Pancreas (tissue), 10 donors: ENCODE measurements at regions not wholly inside any gene's neighbourhood (a gene's known extent, or its start where the extent isn't known, plus 50 kb on each side); places are given as distances from the start of the nearest gene placed in this dataset.

Experiments
- ATAC-seq, 4 donors: fragments of 200-7000 bp; cut with Tn5 transposase; one replicate each; pipeline versions ENCODE4 v1.8.0 to v1.9.1; 2020; ENCODE audit warnings: mild to moderate bottlenecking in 4 of 4, moderate library complexity in 4 of 4
- DNase-seq, 6 donors: peaks; one replicate each; pipeline ENCODE4 v3.0.0-alpha.2; 2020
- FAIRE-seq: peaks from 2 replicates; lab custom pipeline; 2012; peaks lifted over from hg19 to GRCh38; lab: Jason Lieb, UNC
- H3K27ac ChIP-seq, 4 donors: fragments of 200-600 bp; sonication (generic); 1 replicate in 3 of 4; 2 replicates in 1 of 4; pipeline versions ENCODE4 v1.5.0 to v1.8.0; 2020
- H3K27me3 ChIP-seq, 4 donors: fragments of 200-600 bp; one replicate each; pipeline ENCODE4 v1.8.0; 2021
- H3K36me3 ChIP-seq, 3 donors: fragments of 200-600 bp; sonication (generic) in 1 of 3; one replicate each; pipeline versions ENCODE4 v1.5.0 to v1.8.0; 2020 to 2021
- H3K4me1 ChIP-seq, 3 donors: fragments of 200-600 bp; one replicate each; pipeline ENCODE4 v1.8.0; 2021
- H3K4me3 ChIP-seq, 4 donors: fragments of 200-600 bp; sonication (generic) in 2 of 4; one replicate each; pipeline versions ENCODE4 v1.5.0 to v1.8.0; 2020 to 2021
- H3K9me3 ChIP-seq, 4 donors: fragments of 200-600 bp; one replicate each; pipeline ENCODE4 v1.8.0; 2021
- CTCF ChIP-seq, 4 donors: fragments of 200-600 bp; sonication (generic) in 3 of 4; IDR thresholded peaks; one replicate each; pipeline versions ENCODE4 v1.5.0 to v1.8.0; 2021; ENCODE audit warnings: antibody characterized with exemption in 4 of 4
- WGBS, 2 donors: extraction: QIAGEN DNeasy Blood & Tissue Kit; methylation state at CpG; one replicate each; pipeline ENCODE4 v1.1.7; 2013; 5-methylcytosine and 5-hydroxymethylcytosine counted together
- intact Hi-C, 3 donors: fragments of 100-400 bp; cut with DNase I; formaldehyde crosslinking; loops; one replicate each; pipeline versions ENCODE4 v1.11.1 to v1.14.2; 2022
- donor health status: healthy with polysubstance abuse.
- donor health status: DM: no; HTN: no; CAD: no; lungs with moderate emphysema.
- donor health status: DM: no; HTN: no; CAD: no.
- donor health status: control.
- donor health status: control.
- donor health status: Bipolar disorder and iron deficiency.
- donor health status: DM: yes; HTN: yes; CAD: no.
- donor health status: DM: no; HTN: no; CAD: no.
- donor health status: DM: no; HTN: no; CAD: no.
- donor health status: DM: yes; HTN: yes; CAD: no.

- intact Hi-C loops: no loop called here
- WGBS, 2 donors: 86 to 91% methylated on average over 4 of the region's 4 CpGs
- ATAC-seq (no peak), FAIRE-seq (no peak), DNase-seq (no peak)
- H3K27me3 ChIP-seq: no peaks in the 10 kb centered on the region
- no peaks in the 10 kb centered on the region for H3K4me1 ChIP-seq
- no peak for TF ChIP-seq CTCF (IDR thresholded peaks at IDR 0.05)
- H3K4me3 ChIP-seq: no peak overlapping the region
- no peaks in the 10 kb centered on the region for H3K36me3 ChIP-seq
- H3K27ac ChIP-seq: no peak overlapping the region
- no peaks in the 10 kb centered on the region for H3K9me3 ChIP-seq
Measured at GRCh38 chr2:173663353-173663752, 301.8 kb downstream of the SP3 start.

DNA sequence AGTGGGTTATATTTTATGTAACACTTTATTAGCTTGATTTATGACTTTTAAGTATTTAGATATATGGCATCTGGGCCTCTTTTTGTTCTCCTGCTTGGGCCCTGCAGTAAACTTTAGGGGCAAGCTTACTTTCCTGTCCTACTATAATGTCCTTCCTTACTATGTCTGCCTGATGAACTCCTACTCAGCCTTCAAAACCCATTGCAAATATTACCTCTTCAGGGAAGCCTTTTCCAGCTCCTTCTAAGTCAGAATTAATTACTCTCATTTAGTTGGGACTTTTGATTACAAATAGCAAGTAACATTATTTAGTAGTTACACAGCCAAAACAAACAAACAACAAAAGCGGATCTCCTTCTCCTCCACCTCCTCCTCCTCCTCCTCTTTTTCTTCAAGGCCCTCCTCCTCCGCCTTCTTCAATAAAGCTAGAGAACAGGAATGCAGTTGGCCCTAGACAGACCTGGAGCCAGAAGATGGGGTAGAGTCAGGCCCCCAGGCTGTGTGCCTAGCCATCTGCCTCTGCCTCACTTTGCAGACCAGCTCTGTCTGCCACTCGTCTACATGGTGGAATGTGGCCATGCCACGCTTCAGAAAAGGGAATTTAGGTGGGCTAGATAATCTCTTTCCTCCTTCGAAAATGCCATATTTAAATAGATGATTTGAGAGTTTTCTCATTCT, 301.2 kb downstream of the SP3 start:
- FAIRE-seq (no peak), ATAC-seq (no peak), DNase-seq (no peak)
- Histone ChIP-seq H3K36me3 (no peaks in the 10 kb centered on the region), H3K27ac (no peak overlapping the region), H3K9me3 (no peaks in the 10 kb centered on the region), H3K4me1 (no peaks in the 10 kb centered on the region), H3K27me3 (no peaks in the 10 kb centered on the region), H3K4me3 (no peak overlapping the region)
- 81 to 91% methylated on average over 5 of the region's 5 CpGs for WGBS, 2 donors
- intact Hi-C loops: no loop called here
- no peak for TF ChIP-seq CTCF (IDR thresholded peaks at IDR 0.05)

DNA sequence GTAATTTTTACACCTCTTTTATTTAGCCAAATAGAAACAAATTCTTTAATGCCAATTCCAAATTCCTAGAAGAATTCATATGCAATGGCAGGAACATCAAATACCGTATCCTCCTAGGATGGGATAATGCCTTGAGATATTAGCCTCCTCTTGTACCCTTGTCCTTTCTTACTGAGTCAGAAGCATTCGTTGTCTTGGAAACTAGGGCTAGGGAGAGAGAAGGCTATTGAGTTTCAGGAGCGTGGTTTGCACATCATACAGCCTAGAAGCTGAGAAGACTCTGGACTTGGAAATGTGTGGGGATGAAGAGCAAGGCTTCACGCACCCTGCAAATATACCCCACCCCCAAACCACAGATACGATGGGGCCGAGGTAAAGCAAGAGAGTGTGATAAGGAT, 300.7 kb downstream of the SP3 start:
- H3K9me3 ChIP-seq: no peaks in the 10 kb centered on the region
- no peak overlapping the region for H3K4me3 ChIP-seq
- no peaks in the 10 kb centered on the region for H3K4me1 ChIP-seq
- no peak for DNase-seq
- no peak for ATAC-seq
- H3K27me3 ChIP-seq: no peaks in the 10 kb centered on the region
- 68 to 76% methylated on average over 6 of the region's 6 CpGs for WGBS, 2 donors
- no peak for FAIRE-seq
- intact Hi-C loops: no loop called here
- H3K27ac ChIP-seq: no peak overlapping the region
- H3K36me3 ChIP-seq: no peaks in the 10 kb centered on the region
- TF ChIP-seq CTCF (IDR thresholded peaks at IDR 0.05): no peak

DNA sequence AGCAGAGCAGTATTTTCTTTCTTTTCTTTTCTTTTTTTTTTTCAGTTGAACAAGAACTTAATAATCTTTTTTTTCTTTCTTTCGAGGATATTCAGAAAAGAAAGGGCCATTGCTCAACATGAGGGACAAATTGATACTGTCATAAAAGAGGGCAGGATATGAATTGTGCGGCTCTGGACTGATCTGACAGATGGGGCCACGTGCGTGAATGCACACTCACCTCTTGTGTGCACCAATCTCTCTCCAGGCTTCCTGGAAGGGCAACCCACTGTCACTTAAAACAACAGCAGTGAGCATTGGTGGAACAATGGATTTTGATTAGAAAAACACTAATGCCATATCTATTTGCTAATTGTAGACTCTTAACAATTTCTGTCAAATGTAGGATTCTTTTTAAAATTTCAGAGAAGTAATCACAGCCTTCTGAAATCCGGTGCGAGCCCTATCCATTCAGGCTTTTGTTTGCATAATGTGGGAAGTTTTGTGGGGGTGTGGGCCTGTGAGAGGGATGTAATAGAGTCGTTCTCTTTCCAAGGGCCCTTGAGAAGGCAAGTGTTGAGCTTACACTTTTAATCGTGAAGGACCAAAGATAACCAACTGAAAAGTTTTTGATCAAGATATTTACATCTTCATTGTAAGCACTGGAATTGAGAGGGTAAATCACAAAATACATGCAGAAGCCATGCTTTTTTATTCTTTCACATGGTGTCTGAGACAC, 298.8 kb downstream of the SP3 start:
- ATAC-seq (no peak), FAIRE-seq (no peak), DNase-seq (no peak)
- WGBS, 2 donors: 69 to 72% methylated on average over 8 of the region's 8 CpGs
- Histone ChIP-seq H3K36me3 (no peaks in the 10 kb centered on the region), H3K27ac (no peak overlapping the region), H3K27me3 (no peaks in the 10 kb centered on the region), H3K9me3 (no peaks in the 10 kb centered on the region), H3K4me1 (no peaks in the 10 kb centered on the region), H3K4me3 (no peak overlapping the region)
- TF ChIP-seq CTCF (IDR thresholded peaks at IDR 0.05): no peak
- intact Hi-C loops: no loop called here

DNA sequence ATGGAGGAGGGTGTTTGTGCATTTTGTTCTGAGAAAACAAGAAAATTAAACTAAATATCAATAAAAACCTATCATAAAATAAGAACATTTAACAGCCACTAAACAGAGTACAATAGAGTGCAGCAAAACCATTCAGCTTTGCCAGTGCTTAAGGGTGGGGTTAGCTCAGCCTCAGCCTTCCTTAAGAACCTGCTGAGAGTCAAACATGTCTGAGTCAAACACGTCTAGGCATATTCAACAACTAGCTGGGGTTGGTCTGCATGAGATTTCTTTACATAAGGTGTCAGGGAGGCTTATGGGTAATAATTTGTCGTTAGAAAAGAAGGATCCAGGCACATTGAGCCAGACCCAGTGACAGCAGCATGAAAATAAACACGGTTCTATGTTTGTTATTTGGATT, 298.2 kb downstream of the SP3 start:
- no peak for FAIRE-seq

More for the DNA sequence above, 298.2 kb downstream of the SP3 start:
- Histone ChIP-seq H3K9me3 (no peaks in the 10 kb centered on the region), H3K4me1 (no peaks in the 10 kb centered on the region), H3K27ac (no peak overlapping the region), H3K4me3 (no peak overlapping the region), H3K27me3 (no peaks in the 10 kb centered on the region), H3K36me3 (no peaks in the 10 kb centered on the region)
- ATAC-seq: no peak
- 62 to 70% methylated on average over 3 of the region's 3 CpGs for WGBS, 2 donors
- intact Hi-C loops: no loop called here
- TF ChIP-seq CTCF (IDR thresholded peaks at IDR 0.05): no peak
- DNase-seq: no peak
